ENCODE measurements at regions not wholly inside any gene's neighbourhood (a gene's known extent, or its start where the extent isn't known, plus 50 kb on each side); places are given as distances from the start of the nearest gene placed in this dataset.
"Not testable (repeated sequence)": the region's sequence is repeated elsewhere in the genome, so short reads cannot be mapped to it uniquely, and the experiment has no call there.

DNA sequence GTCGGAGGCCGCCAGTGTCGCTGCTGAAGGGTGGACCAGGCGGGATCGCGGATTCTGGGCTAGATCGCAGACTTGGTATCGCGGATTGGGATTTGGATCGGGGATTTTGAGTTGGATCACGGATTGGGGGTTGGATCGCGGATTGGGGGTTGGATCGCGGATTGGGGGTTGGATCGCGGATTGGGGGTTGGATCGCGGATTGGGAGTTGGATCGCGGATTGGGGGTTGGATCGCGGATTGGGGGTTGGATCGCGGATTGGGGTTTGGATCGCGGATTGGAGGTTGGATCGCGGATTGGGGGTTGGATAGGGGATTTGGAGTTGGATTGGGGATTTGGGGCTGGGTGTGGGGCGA is 93.1 kb upstream of the THOC3 start:
- DNase-seq = not testable (repeated sequence)

- DNase-seq = not testable (repeated sequence)
Observed at GRCh38 chr5:176061660-176062059, 93.5 kb upstream of the THOC3 start.

DNA sequence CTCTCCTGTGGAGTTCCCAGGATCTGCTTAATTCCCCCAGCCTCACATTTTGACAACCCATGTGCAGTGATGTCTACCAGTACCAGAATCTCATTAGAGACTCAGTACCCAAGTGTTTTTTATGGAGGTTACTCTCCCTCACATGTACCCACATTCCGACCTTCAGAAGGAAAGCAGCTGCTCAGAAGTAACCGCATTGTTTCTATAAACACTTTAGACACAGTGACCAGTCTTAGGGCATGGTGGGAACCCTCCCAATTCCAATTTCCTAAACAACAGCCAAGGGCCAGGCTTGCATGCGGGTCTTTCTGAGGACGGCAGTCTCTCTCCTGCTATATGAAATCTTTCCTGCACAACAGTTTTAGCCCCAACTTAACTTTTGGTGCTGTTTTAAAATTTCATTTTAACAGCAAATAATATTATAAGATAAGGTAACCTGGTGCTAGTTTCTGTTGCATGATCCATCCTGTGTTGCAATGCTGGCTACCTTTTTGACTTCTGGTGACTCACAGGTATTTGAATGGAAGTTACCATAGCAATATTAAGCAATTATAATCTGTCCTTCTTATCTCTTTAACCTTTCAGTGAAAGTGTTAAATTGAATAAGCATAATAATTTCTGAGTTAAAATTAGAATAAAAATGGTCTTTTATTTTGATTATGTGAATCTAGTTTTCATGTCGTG is 98.3 kb upstream of the THOC3 start:
- DNase-seq = not testable (repeated sequence)

DNA sequence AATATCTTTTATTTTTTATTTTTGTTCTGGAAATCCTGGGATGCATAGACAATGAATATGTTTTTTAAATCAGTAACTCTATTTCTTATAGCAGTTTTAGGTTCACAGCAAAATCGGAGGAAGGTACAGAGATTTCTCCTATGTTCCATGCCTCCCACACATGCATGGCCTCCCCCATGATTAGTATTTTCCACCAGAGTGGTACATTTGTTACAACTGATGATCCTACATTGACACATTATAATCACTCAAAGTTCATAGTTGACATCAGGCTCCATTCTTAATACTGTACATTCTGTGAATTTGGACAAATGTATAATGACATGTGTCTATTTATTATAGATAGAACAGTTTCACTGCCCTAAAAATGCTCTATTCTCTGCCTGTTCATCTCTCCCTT is 99.0 kb upstream of the THOC3 start:
- DNase-seq = not testable (repeated sequence)

- not testable (repeated sequence) for DNase-seq
Observed at GRCh38 chr5:176067948-176068347, 99.8 kb upstream of the THOC3 start.

DNA sequence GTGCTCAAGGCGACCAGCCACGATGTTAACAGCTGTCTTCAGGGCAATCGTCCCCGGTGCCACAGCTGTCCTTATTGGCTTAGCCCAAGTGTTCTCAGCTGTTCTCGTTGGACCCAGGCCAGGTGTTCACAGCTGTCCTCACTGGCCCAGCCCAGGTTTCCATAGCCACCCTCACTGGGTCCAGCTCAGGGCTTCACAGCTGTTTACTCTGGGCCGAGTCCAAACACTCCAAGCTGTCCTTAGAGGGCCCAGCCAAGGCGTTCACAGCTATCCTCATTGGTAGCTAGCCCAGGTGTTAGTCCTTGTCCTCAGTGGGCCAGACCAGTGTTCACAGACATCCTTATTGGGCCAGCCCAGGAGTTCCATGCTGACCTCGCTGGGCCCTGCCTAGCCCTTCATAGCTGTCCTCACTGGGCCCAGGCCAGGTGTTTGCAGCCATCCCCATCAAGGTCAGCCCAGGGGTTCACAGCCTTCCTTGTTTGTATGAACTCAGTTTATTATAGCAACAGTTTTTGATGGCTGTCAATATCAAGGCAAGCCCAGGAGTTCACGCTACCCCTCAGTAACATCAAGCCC is 106.0 kb upstream of the THOC3 start:
- not testable (repeated sequence) for DNase-seq

GRCh38 chr5:176083717-176084116 is 115.6 kb upstream of the THOC3 start:
- not testable (repeated sequence) for DNase-seq

- not testable (repeated sequence) for DNase-seq
Observed at GRCh38 chr5:176103083-176103482, 135.0 kb upstream of the THOC3 start.

DNA sequence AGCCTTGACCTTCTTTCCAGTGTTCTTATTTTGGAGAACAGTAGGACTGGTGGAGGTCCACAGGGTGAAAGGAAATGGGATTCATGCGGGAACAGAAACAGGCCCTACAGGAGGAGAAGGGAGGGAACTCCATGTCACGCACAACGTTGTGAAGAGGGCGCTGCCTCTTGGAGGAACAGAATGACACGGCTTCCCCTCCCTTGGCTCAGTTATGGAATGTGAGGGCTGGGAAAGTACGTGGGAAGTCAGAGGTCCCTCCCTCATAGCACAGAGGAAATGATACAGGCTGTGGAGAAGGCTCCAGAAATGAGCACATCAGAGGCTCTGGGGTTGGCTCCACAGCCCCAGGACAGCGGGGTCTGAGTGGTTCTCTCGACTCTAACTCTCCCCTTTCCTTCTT is 125.3 kb upstream of the SIMC1 start:
- DNase-seq = not testable (repeated sequence)

GRCh38 chr5:176113673-176114335 is 124.4 kb upstream of the SIMC1 start:
- DNase-seq = not testable (repeated sequence)

GRCh38 chr5:176114825-176115224 is 123.4 kb upstream of the SIMC1 start:
- not testable (repeated sequence) for DNase-seq

- DNase-seq = not testable (repeated sequence)
Observed at GRCh38 chr5:176117699-176118238, 120.5 kb upstream of the SIMC1 start.

GRCh38 chr5:176122361-176122760 is 115.9 kb upstream of the SIMC1 start:
- not testable (repeated sequence) for DNase-seq

GRCh38 chr5:176124120-176124519 is 114.1 kb upstream of the SIMC1 start:
- DNase-seq = not testable (repeated sequence)

DNA sequence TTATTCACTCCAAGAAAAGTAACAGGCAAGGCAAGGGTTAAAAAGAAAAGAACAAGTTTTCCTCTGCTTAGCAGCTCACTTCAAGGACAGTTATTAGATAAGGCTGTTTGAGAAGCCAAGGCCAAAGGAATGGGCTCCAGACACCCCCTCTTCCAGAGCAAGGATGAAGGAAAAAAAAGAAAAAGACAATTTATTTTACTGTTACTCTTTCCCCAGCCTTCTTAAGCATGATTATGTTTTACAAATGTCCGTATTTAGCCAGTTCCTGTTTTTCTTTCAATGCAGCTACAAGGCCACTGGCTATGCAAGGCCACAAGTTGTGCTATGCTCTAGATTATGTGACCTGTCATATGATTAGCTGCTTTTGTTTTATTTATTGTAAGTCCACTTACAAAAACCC is 106.5 kb upstream of the SIMC1 start:
- DNase-seq = no peak

DNA sequence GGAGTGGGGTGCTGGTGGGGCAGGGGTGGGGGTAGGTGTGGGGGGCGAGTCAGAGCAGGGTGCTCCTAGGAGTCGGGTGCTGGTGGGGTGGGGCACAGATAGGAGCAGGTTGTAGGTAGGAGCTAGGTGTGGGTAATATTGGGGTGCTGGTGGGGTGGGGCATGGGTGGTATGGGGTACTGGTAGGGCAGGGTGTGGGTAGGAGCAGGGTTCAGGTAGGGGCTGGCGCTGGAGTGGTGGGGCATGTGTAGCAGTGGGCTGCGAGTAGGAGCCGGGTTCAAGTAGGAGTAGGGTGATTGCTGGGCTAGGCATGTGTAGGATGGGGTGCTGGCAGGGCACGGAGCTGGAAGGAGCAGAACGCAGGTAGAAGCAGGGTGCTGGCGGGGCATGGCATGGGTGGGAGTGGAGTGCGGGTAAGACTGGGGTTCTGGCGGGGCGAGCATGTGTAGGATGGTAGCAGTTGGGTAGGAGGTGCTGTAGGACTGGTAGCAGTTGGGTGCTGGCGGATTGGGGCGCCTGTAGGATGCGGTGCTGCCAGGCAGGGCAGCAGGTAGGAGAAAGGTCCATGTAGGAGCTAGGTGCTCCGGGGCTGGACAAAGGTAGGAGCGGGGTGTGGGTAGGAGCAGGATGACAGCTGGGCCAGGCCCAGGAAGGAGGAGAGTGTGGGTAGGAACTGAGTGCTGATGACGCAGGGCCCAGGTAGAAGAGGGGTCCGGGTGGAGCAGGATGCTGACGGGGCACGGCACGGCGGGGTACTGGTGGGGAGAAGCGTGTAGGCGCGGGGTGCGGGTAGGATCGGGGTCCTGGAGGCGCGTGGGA is 105.5 kb upstream of the SIMC1 start:
- DNase-seq = no peak

DNA sequence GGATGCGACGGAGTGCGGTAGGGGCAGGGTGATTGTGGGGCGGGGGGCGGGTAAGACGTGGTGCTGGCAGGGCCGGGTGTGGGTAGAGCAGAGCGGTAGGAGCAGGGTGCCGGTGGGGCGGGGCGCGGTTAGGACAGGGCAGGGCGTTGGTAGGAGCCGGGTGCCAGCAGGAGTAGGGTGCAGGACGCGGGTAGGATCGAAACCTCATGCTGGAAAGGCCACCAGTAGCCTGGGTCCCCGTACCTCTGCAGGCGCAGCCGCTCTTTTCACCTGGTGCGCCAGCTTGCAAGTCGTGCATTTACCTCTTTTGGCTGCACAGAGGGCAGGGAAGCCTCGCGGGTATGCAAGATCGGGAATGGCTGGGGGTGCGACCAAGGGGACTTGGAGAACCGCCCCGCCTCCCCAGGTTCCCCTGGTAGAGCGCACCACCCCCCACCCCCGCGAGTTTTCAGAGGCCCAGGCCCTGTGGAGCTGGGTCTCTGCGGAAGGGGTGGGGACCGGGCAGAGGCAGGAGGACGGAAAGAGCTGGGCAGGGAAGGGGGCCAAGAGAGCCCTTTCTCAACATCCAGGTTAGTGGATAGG is 104.8 kb upstream of the SIMC1 start:
- DNase-seq = no peak

GRCh38 chr5:176133877-176134276 is 104.3 kb upstream of the SIMC1 start:
- no peak for DNase-seq

DNA sequence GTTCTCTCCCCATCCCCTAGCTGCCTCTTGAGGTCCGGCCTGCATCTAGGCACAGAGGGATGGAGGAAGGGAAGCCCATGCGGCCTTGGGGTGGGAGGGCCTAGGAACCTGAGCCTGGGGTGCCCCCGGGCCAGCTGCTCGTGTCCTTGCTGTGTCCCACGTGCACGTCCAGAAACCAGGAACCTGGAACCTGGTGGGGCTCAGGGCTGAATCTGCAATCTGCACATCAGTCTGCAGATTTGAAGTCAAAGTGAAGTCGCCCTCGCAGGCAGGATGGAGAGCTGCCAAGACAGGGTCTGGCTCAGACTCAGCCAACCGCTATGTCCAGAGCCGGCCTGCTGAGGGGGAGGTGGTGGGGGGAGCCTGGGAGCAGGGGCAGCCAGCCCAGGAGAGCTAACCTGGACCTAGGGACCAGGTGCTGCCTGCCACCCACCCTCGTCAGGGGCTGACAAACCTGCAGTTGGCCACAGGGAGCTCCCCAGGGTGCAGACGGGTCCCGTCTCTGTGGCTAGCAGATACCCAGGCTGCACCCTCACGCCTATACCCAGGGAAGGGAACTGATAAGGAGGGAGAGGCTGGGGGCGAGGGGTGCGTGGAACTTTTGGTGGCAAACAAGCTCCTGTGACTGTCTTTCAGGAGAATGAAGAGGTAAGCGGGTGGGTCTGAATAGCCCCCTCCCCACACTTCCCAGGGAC is 103.5 kb upstream of the SIMC1 start:
- no peak for DNase-seq

GRCh38 chr5:176140138-176140537 is 98.1 kb upstream of the SIMC1 start:
- DNase-seq = not testable (repeated sequence)

DNA sequence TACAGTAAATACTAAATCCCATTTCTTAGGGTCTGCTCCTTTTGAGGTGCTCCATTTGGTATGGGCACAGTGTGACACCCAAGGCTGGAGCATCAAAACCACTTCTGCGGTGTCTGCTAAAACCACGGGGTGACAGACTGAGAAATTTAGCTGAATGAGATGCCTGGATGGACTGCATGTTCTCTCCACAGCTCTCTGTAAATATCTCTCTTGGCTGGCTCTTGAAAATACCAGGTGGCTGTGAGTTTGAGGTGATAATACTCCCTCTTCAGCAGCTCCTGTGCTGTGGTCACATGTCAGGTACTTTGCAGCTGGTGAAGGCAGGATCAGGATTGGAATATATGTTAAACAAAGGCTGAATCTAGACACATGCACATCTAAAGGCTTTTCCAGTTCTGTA is 93.7 kb upstream of the SIMC1 start:
- DNase-seq = no peak

DNA sequence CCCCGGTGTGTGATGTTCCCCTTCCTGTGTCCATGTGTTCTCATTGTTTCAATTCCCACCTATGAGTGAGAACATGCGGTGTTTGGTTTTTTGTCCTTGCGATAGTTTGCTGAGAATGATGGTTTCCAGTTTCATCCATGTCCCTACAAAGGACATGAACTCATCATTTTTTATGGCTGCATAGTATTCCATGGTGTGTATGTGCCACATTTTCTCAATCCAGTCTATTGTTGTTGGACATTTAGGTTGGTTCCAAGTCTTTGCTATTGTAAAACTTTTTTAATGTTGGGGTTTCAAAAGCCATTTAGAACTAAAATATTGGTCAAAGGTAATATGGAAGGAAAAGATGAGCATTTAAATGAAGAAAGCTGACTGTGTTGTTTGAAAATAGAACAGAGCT is 88.3 kb upstream of the SIMC1 start:
- DNase-seq = not testable (repeated sequence)
